ENCODE measurements at regions not wholly inside any gene's neighbourhood (a gene's known extent, or its start where the extent isn't known, plus 50 kb on each side); places are given as distances from the start of the nearest gene placed in this dataset.

GRCh38 chr6:43876602-43877001 is 106.6 kb downstream of the VEGFA start:
- no peak overlapping the region for H3K4me3 ChIP-seq
- DNase-seq (ENCODE audit: low spot score) = no peak
- H3K36me3 ChIP-seq = no peaks in the 10 kb centered on the region
- H3K9me3 ChIP-seq = no peaks in the 10 kb centered on the region
- H3K27me3 ChIP-seq = no peaks in the 10 kb centered on the region
- no peak overlapping the region for H3K27ac ChIP-seq
- H3K4me1 ChIP-seq = no peaks in the 10 kb centered on the region
- TF ChIP-seq, protein P1, sequence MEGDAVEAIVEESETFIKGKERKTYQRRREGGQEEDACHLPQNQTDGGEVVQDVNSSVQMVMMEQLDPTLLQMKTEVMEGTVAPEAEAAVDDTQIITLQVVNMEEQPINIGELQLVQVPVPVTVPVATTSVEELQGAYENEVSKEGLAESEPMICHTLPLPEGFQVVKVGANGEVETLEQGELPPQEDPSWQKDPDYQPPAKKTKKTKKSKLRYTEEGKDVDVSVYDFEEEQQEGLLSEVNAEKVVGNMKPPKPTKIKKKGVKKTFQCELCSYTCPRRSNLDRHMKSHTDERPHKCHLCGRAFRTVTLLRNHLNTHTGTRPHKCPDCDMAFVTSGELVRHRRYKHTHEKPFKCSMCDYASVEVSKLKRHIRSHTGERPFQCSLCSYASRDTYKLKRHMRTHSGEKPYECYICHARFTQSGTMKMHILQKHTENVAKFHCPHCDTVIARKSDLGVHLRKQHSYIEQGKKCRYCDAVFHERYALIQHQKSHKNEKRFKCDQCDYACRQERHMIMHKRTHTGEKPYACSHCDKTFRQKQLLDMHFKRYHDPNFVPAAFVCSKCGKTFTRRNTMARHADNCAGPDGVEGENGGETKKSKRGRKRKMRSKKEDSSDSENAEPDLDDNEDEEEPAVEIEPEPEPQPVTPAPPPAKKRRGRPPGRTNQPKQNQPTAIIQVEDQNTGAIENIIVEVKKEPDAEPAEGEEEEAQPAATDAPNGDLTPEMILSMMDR (IDR thresholded peaks at IDR 0.05) = no peak

- no peak for DNase-seq (ENCODE audit: low spot score)
- TF ChIP-seq, protein P1 (IDR thresholded peaks at IDR 0.05) = no peak
- H3K9me3 ChIP-seq = no peaks in the 10 kb centered on the region
Observed at GRCh38 chr6:43875849-43876572, 106.0 kb downstream of the VEGFA start.

DNA sequence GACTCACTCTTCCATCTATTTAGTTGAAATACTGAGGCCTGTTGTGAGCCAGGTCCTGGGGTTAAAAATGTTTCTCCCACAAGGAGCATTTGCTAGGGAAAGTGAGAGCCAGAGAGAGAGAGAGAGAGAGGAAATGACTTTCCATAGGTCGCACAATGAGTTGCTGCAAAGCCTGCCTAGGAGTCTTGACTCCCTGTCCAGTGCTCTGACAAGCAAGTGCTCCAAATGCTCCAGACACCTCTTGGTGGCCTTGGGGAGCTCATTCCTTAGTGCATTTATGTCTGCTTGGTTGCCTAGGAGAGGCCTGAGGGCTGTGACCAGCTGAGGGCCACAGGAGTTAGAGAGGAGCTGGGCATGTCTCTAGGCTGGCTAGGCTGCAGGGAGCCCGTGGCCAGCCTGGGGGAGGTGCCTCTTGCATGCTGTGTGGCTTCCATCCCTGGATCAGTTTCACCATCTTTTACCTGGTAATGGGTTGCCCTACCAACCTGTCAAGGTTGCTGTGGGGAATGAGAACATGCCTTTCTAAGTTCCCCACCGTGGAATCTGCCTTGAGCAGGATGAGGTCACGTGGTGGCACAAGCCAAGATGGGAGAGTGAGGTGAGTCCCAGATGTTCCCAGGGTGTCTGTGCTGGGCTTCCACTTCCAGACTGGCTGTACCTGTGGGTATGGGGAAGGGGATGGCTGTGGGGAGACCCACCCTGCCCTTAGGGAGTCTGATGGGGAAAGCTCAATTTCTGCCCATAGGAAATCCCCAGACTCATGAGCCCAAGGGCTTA is 105.0 kb downstream of the VEGFA start:
- Histone ChIP-seq H3K4me1 (no peaks in the 10 kb centered on the region), H3K27me3 (no peaks in the 10 kb centered on the region), H3K4me3 (no peak overlapping the region), H3K36me3 (no peaks in the 10 kb centered on the region), H3K9me3 (no peaks in the 10 kb centered on the region), H3K27ac (no peak overlapping the region)
- TF ChIP-seq, protein P1 (IDR thresholded peaks at IDR 0.05) = no peak
- DNase-seq (ENCODE audit: low spot score) = no peak

More at GRCh38 chr6:43875849-43876572, 106.0 kb downstream of the VEGFA start:
- H3K36me3 ChIP-seq = no peaks in the 10 kb centered on the region
- H3K27me3 ChIP-seq = no peaks in the 10 kb centered on the region
- H3K4me3 ChIP-seq = no peak overlapping the region
- H3K4me1 ChIP-seq = no peaks in the 10 kb centered on the region
- no peak overlapping the region for H3K27ac ChIP-seq

- Histone ChIP-seq H3K9me3 (no peaks in the 10 kb centered on the region), H3K27ac (no peak overlapping the region), H3K27me3 (no peaks in the 10 kb centered on the region), H3K4me3 (no peak overlapping the region), H3K4me1 (peaks cover 0 to 8% of the 10 kb centered on the region in 2 donors), H3K36me3 (no peaks in the 10 kb centered on the region)
- DNase-seq (ENCODE audit: low spot score) = no peak
- TF ChIP-seq, protein P1 (IDR thresholded peaks at IDR 0.05) = no peak
Observed at GRCh38 chr6:43873806-43874714, 104.0 kb downstream of the VEGFA start.

DNA sequence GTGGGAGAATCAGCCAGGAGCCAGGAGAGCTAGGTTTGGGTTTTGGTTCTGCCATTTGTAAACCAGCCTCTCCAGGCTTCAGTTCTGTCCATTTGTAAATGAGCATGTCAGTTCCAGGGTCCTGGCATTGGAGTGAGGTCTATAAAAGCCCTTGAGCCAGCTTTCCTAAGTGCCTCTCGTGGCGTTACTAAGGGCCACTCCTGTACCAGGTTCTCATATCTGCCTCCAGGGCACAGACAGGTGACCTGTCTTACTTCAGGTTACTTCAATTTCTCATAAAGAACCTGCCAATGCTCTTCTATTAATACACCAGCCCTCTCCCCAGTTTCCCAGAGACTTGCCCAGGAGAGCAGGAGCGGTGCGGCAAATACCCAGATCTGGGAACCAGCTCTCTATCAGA is 101.9 kb downstream of the VEGFA start:
- H3K27ac ChIP-seq = no peak overlapping the region
- no peaks in the 10 kb centered on the region for H3K36me3 ChIP-seq
- H3K4me3 ChIP-seq = no peak overlapping the region
- TF ChIP-seq, protein P1 (IDR thresholded peaks at IDR 0.05) = no peak
- H3K4me1 ChIP-seq = peaks cover 0 to 9% of the 10 kb centered on the region in 2 donors
- no peaks in the 10 kb centered on the region for H3K9me3 ChIP-seq
- DNase-seq (ENCODE audit: low spot score) = no peak
- H3K27me3 ChIP-seq = no peaks in the 10 kb centered on the region
